ENCODE measurements at regions not wholly inside any gene's neighbourhood (a gene's known extent, or its start where the extent isn't known, plus 50 kb on each side); places are given as distances from the start of the nearest gene placed in this dataset.

DNA sequence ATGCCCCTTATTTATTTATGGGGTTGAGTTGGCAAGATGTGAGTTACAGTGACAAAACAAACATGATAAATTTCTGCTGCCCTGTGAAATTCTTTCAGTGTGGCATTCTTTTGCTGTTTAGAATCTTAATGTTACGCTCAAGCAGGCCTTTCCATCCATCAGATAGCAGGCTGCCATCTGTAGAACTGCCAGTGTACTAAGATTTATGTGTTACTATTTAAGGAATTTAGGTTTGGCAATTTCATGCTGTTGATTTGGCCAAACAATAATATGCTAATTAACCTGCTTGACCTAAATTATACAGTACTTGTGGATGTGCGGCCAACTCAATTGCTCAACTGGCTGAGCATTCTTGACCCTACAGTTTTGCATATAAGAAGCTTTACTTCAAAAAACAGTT, 477.7 kb upstream of the TPK1 start:
- TF ChIP-seq, protein P1, sequence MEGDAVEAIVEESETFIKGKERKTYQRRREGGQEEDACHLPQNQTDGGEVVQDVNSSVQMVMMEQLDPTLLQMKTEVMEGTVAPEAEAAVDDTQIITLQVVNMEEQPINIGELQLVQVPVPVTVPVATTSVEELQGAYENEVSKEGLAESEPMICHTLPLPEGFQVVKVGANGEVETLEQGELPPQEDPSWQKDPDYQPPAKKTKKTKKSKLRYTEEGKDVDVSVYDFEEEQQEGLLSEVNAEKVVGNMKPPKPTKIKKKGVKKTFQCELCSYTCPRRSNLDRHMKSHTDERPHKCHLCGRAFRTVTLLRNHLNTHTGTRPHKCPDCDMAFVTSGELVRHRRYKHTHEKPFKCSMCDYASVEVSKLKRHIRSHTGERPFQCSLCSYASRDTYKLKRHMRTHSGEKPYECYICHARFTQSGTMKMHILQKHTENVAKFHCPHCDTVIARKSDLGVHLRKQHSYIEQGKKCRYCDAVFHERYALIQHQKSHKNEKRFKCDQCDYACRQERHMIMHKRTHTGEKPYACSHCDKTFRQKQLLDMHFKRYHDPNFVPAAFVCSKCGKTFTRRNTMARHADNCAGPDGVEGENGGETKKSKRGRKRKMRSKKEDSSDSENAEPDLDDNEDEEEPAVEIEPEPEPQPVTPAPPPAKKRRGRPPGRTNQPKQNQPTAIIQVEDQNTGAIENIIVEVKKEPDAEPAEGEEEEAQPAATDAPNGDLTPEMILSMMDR (IDR thresholded peaks at IDR 0.05 in 8 of 11, conservative IDR thresholded peaks at IDR 0.05 in 3 of 11) = no peak
- TF ChIP-seq POLR2AphosphoS5 (IDR thresholded peaks at IDR 0.05) = no peak
